Nephron (organoid): ENCODE measurements at regions not wholly inside any gene's neighbourhood (a gene's known extent, or its start where the extent isn't known, plus 50 kb on each side); places are given as distances from the start of the nearest gene placed in this dataset.

Source experiments
- H3K27ac Mint-ChIP-seq, 3 experiments: 2 replicates each; pipeline ENCODE4 v1.8.0; 2020; ENCODE audit warnings: mixed read lengths in 3 of 3, mild to moderate bottlenecking in 2 of 3, moderate library complexity in 1 of 3
- H3K27me3 Mint-ChIP-seq: 2 replicates; pipeline ENCODE4 v1.8.0; 2021; ENCODE audit warnings: low read depth, mild to moderate bottlenecking, moderate library complexity, mixed read lengths
- H3K36me3 Mint-ChIP-seq: 2 replicates; pipeline ENCODE4 v1.8.0; 2020; ENCODE audit warnings: low read depth, mixed read lengths
- H3K4me1 Mint-ChIP-seq: 2 replicates; pipeline ENCODE4 v1.8.0; 2020; ENCODE audit warnings: mixed read lengths
- H3K4me3 Mint-ChIP-seq, 3 experiments: 2 replicates each; pipeline ENCODE4 v1.8.0; 2020; ENCODE audit warnings: mild to moderate bottlenecking in 3 of 3, mixed read lengths in 3 of 3, moderate library complexity in 2 of 3
- H3K9me3 Mint-ChIP-seq: 2 replicates; pipeline ENCODE4 v1.8.0; 2020; ENCODE audit warnings: mixed read lengths
- TF ChIP-seq, protein P1 (sequence below), 3 experiments: fragments of 200-600 bp; sonication (generic); IDR thresholded peaks; one replicate each; pipeline ENCODE4 v1.5.0; 2021; ENCODE audit warnings: antibody characterized with exemption in 3 of 3; ENCODE audit not compliant: unreplicated experiment in 3 of 3

DNA sequence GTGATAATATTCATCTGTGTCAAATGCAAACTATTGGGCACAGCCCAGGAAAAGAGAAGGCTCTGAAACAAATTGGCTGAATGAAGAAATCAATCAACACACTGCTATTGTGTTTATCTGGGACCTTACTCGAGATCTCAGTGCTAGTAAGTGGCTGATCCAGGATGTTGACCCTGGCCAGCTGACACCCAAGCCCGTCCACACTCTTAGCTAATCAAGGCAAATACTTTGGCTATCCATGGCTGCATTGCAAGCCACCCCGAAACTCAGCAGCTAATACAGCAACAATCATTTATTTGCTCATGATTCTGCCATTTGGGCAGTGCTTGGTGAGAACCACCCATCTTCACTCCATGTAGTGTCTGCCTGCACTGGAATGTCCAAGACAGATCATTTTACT is 74.1 kb upstream of the UBE3A start:
- Mint-ChIP-seq H3K27ac (no peak overlapping the region), H3K27me3 (peaks cover 4% of the 10 kb centered on the region), H3K9me3 (no peaks in the 10 kb centered on the region), H3K36me3 (no peaks in the 10 kb centered on the region), H3K4me3 (no peak overlapping the region), H3K4me1 (no peaks in the 10 kb centered on the region)
- TF ChIP-seq, protein P1, sequence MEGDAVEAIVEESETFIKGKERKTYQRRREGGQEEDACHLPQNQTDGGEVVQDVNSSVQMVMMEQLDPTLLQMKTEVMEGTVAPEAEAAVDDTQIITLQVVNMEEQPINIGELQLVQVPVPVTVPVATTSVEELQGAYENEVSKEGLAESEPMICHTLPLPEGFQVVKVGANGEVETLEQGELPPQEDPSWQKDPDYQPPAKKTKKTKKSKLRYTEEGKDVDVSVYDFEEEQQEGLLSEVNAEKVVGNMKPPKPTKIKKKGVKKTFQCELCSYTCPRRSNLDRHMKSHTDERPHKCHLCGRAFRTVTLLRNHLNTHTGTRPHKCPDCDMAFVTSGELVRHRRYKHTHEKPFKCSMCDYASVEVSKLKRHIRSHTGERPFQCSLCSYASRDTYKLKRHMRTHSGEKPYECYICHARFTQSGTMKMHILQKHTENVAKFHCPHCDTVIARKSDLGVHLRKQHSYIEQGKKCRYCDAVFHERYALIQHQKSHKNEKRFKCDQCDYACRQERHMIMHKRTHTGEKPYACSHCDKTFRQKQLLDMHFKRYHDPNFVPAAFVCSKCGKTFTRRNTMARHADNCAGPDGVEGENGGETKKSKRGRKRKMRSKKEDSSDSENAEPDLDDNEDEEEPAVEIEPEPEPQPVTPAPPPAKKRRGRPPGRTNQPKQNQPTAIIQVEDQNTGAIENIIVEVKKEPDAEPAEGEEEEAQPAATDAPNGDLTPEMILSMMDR (IDR thresholded peaks at IDR 0.05; ENCODE audit: unreplicated experiment in 3 of 3) = no peak

DNA sequence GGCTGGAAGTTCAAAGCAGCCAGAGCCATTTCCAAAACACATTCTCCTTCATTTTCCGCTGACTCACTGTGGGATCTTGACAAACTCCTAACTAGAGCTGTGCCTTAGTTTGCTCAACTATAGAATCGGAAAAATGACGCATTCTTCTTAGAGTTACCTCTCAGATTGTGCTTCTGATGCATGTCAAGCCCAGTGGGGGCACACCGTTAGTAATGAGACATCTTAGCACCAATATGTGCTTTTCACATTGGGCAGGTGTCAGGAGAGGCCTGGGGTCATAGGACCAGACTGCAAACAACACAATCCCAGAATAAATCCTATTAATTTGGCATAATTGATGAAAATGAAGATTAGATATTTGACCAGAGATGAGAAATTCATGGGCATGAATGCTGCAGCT is 71.3 kb upstream of the UBE3A start:
- Mint-ChIP-seq H3K27me3 (no peaks in the 10 kb centered on the region), H3K4me1 (no peaks in the 10 kb centered on the region), H3K36me3 (no peaks in the 10 kb centered on the region), H3K27ac (no peak overlapping the region), H3K9me3 (no peaks in the 10 kb centered on the region), H3K4me3 (no peak overlapping the region)
- TF ChIP-seq, protein P1 (IDR thresholded peaks at IDR 0.05; ENCODE audit: unreplicated experiment in 3 of 3) = no peak

DNA sequence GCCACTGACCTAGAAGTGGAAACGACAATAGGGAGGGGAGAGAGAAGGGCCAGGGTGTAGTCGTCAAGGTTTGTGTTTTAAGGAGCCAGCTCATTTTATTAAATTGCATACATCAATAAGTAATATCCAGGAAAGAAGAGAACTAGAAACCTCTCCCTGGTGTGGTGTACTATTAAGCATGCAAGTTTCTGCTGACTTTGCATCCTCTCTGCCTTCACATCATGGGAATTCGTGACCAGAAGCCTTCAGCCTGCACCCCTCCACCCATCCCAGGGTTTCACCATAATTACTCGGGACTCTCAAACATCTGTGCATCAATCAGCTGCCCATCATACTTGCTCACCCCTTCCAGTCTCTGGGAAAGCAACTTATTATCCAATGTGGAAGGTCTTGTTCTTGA is 70.9 kb upstream of the UBE3A start:
- no peaks in the 10 kb centered on the region for H3K4me1 Mint-ChIP-seq
- no peak overlapping the region for H3K27ac Mint-ChIP-seq
- H3K4me3 Mint-ChIP-seq = no peak overlapping the region
- TF ChIP-seq, protein P1 (IDR thresholded peaks at IDR 0.05; ENCODE audit: unreplicated experiment in 3 of 3) = no peak
- no peaks in the 10 kb centered on the region for H3K36me3 Mint-ChIP-seq
- no peaks in the 10 kb centered on the region for H3K27me3 Mint-ChIP-seq
- no peaks in the 10 kb centered on the region for H3K9me3 Mint-ChIP-seq

DNA sequence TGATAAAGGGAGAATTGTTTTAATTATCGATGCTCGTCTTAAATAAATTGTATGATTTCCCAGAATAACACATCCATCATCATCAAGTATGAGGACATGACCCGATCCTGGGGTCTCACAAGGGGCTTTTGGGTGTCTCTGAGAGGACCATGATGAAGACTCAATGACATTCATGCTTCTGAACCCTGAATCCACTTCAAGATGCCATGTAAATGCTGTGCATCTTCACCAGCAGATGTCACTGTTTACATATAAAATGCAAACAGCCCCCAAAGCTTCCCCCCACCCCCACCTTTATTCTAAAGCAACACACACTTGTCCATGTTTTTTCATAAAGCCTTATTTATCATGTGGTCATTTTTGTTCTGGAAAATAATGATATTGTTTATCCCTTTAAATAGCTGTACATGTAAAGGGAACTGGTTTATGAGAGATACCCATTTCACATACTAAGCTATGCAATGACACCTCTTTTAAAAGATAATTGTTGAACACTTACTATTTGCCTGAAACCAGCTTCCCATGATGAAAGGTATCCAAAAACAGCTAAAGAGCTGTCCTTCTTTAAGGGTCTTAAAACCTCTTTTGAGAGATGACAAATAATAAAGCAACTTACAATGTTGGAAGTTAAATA is 69.7 kb upstream of the UBE3A start:
- peak overlapping the region in 1 of 3 experiments; percentile 28 for H3K27ac Mint-ChIP-seq
- no peak overlapping the region for H3K4me3 Mint-ChIP-seq
- H3K4me1 Mint-ChIP-seq = no peaks in the 10 kb centered on the region
- H3K36me3 Mint-ChIP-seq = no peaks in the 10 kb centered on the region
- H3K9me3 Mint-ChIP-seq = no peaks in the 10 kb centered on the region
- TF ChIP-seq, protein P1 (IDR thresholded peaks at IDR 0.05; ENCODE audit: unreplicated experiment in 3 of 3) = peak; percentile 68 to 88 (median 81)
- no peaks in the 10 kb centered on the region for H3K27me3 Mint-ChIP-seq

DNA sequence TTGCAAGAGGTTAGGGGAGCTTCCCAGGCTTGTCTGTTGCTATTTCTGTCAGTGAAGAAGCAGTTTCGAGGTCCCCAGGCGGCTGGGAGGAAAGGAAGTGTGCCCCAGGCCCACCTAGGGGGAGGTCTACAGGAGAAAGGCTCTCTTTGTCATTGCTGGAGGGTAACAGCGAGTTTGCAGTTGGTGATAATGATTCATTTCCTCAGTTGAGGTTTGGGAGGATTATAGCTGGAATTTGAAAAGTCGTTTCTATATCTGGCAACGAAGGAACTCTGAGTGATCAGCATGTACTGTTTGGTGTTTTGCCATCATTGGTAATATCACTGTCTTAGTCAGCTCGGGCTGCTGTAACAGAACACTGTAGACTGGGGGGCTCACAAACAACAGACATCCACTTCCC is 65.5 kb upstream of the UBE3A start:
- no peaks in the 10 kb centered on the region for H3K36me3 Mint-ChIP-seq
- TF ChIP-seq, protein P1 (IDR thresholded peaks at IDR 0.05; ENCODE audit: unreplicated experiment in 3 of 3) = no peak
- no peaks in the 10 kb centered on the region for H3K4me1 Mint-ChIP-seq
- no peak overlapping the region for H3K4me3 Mint-ChIP-seq
- no peak overlapping the region for H3K27ac Mint-ChIP-seq
- no peaks in the 10 kb centered on the region for H3K9me3 Mint-ChIP-seq
- H3K27me3 Mint-ChIP-seq = peaks cover 6% of the 10 kb centered on the region

DNA sequence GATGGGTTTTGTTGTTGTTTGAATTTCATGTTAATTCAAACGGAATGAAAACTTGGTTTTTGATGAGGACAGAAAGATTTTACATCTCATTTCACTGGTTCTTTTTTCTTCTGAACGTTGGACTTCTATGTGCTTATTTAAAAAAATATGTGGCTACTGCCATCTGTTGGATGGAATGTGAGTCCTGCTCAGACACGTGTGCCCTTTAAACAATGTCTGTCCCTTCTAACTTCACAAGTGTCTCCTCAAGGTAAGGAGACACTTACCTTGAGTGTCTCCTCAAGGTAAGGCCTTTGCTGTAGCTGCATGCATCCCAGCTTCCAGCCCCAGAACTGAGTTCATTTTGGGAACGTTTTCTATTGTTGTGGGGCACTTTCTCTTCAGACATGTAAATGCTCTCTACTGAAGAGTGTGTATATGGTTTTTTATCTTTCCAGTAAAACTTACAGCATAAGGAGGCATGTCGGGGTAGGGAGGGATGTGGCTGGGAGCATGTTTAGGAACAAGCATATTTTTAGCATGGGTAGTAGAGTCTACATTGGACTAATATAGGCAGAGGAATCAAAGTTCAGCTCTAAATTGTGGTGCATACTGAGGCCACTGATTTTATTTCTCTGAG is 63.1 kb upstream of the UBE3A start:
- TF ChIP-seq, protein P1 (IDR thresholded peaks at IDR 0.05; ENCODE audit: unreplicated experiment in 3 of 3) = peak; percentile 44 to 62 (median 49)
- H3K27ac Mint-ChIP-seq = no peak overlapping the region
- H3K4me3 Mint-ChIP-seq = no peak overlapping the region
- H3K4me1 Mint-ChIP-seq = no peaks in the 10 kb centered on the region
- H3K9me3 Mint-ChIP-seq = peaks cover 4% of the 10 kb centered on the region
- H3K27me3 Mint-ChIP-seq = peaks cover 6% of the 10 kb centered on the region
- H3K36me3 Mint-ChIP-seq = no peaks in the 10 kb centered on the region
